Sigmoid colon (tissue), 4 donors: ENCODE measurements at regions not wholly inside any gene's neighbourhood (a gene's known extent, or its start where the extent isn't known, plus 50 kb on each side); places are given as distances from the start of the nearest gene placed in this dataset.

Experiments
- EP300 ChIP-seq, 4 donors: sonication (generic); formaldehyde crosslinking; IDR thresholded peaks; one replicate each; pipeline ENCODE4 v1.6.1; 2017; ENCODE audit warnings: antibody characterized with exemption in 4 of 4
- POLR2A ChIP-seq, 2 donors: fragments of 450-650 bp; IDR thresholded peaks; one replicate each; pipeline ENCODE4 v1.6.1; 2016; ENCODE audit warnings: antibody characterized with exemption in 2 of 2, mild to moderate bottlenecking in 2 of 2, moderate library complexity in 2 of 2
- TF ChIP-seq, protein P1 (sequence below), 4 experiments: fragments of 450-650 bp in 3 of 4; fragments of 200-600 bp in 1 of 4; IDR thresholded peaks; one replicate each; pipeline ENCODE4 v1.5.1; 2016 to 2019; ENCODE audit warnings: antibody characterized with exemption in 4 of 4, mild to moderate bottlenecking in 3 of 4, moderate library complexity in 2 of 4

DNA sequence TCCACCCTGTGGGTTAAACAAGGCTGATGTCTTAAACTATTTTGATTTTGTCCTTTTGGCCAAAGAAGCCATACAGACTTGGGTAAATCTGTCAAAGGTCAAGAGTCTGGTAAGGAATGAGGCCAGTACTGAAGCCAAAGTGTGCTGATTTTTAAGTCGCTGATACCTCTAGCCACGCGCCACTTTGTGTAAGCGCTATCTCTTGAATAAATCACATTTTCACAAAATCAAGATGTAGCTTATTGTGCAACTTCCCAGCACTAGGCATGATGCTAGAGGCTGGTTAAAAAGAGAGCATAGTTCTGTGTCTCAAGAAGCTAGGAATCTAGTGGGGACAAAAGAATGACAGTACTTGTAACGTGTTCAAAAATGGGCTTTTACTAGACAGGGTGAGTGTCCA lies 510.6 kb upstream of the RAB6C start:
- TF ChIP-seq, protein P1, sequence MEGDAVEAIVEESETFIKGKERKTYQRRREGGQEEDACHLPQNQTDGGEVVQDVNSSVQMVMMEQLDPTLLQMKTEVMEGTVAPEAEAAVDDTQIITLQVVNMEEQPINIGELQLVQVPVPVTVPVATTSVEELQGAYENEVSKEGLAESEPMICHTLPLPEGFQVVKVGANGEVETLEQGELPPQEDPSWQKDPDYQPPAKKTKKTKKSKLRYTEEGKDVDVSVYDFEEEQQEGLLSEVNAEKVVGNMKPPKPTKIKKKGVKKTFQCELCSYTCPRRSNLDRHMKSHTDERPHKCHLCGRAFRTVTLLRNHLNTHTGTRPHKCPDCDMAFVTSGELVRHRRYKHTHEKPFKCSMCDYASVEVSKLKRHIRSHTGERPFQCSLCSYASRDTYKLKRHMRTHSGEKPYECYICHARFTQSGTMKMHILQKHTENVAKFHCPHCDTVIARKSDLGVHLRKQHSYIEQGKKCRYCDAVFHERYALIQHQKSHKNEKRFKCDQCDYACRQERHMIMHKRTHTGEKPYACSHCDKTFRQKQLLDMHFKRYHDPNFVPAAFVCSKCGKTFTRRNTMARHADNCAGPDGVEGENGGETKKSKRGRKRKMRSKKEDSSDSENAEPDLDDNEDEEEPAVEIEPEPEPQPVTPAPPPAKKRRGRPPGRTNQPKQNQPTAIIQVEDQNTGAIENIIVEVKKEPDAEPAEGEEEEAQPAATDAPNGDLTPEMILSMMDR (IDR thresholded peaks at IDR 0.05): no peak
- TF ChIP-seq EP300 (IDR thresholded peaks at IDR 0.05) (no peak), POLR2A (IDR thresholded peaks at IDR 0.05) (no peak)
